Stimulated activated CD8-positive, alpha-beta memory T cell treated with anti-CD3 and anti-CD28 coated beads, Interleukin-15, amount 100 ng/mL, for 1 hour (primary cell): ENCODE measurements at regions not wholly inside any gene's neighbourhood (a gene's known extent, or its start where the extent isn't known, plus 50 kb on each side); places are given as distances from the start of the nearest gene placed in this dataset.

Source experiments
- DNase-seq: peaks from one replicate; pipeline ENCODE4 v3.0.0-alpha.2; 2020; ENCODE audit warnings: low read depth

DNA sequence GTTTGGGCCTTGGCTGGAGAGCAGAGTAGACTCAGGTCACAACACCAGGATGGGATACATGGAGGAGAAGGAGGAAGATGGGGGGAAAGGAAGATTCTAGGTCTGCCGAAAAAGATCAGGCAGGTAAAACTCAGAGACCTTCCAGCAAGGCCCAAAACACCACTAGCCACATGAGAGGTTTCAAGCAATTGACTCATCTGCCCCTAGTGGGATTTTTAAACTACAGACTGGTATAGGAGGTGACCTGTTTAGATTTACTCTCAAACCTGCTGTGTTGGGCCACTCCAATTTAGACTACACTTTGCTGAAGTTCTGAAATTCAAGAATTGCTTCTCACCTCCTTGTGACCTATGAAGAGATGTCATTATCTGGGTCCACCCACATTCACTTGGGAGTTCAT lies 236.9 kb upstream of the SASH1 start:
- no peak for DNase-seq

DNA sequence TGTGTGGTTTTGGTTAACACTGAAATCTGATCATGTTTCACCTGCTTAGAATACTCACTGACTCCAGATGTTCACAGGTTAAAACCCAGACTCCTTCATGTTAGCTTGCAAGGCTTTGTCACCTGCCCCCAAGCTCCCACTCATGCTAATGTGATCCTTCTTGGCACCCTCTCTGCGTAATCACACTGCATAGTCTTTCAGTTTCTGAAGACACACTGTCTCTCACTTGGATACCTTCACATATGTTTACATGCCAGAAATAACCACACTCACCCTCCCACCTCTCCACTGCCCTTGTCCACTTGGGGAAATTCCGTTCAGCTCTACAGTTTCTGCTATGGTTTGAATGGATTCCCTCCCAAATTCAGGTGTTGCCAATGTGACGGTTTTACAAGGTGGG lies 234.7 kb upstream of the SASH1 start:
- DNase-seq: no peak

- no peak for DNase-seq
Observed at GRCh38 chr6:148109732-148110131, 232.9 kb upstream of the SASH1 start.

DNA sequence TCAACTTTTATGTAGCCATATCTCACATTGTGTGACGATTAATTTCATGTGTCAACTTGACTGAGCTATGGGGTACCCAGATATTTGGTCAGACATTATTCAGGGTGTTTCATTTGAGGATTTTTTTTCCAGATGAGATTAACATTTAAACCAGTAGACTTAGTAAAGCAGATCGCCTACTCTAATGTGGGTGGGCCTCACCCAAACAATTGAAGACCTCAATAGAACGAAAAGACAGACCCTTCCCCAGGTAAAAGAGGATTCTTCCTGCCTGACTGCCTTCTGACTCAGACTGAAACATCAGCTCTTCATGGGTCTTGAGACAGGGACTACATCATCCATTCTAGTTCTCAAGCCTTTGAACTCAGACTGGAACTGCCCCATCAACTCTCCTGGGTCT lies 231.7 kb upstream of the SASH1 start:
- DNase-seq: no peak

DNA sequence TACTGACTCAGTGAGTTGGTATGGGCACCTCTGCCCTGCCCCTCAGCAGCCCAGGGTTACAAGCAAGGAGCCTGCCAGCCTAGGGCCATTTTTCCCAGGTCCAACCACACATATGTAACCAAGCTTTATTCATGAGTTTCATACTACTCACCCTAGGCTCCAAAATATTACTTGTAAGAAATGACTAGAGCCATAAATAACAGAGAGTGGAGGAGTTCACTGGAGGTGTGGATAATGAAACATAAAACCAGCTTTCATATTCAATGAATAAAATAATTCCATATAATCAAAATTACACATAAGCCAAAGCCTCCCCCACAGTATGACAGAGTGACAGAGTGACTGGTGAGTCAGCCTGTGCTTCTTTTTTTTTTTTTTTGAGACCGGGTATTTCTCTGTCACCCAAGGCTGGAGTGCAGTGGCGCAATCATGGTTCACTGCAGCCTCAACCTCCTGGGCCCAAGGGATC lies 229.8 kb upstream of the SASH1 start:
- DNase-seq: no peak

DNA sequence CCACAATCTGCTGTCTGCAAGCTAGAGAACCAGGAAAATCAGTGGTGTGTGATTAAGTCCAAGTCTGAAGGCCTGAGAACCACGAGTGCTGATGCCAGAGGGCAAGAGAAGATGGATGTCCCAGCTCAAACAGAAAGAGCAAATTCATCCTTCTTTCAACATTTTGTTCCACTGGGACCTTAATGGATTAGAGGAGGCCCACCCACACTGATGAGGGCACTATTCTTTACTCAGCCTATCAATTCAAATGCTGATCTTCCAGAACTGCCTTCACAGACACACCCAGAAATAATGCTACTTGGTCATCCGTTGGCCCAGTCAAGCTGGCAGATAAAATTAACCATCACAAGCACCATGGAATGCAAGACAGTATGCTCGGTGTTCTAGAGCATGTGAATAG lies 226.6 kb upstream of the SASH1 start:
- DNase-seq: no peak

- DNase-seq: no peak
Observed at GRCh38 chr6:148118244-148118643, 224.4 kb upstream of the SASH1 start.

DNA sequence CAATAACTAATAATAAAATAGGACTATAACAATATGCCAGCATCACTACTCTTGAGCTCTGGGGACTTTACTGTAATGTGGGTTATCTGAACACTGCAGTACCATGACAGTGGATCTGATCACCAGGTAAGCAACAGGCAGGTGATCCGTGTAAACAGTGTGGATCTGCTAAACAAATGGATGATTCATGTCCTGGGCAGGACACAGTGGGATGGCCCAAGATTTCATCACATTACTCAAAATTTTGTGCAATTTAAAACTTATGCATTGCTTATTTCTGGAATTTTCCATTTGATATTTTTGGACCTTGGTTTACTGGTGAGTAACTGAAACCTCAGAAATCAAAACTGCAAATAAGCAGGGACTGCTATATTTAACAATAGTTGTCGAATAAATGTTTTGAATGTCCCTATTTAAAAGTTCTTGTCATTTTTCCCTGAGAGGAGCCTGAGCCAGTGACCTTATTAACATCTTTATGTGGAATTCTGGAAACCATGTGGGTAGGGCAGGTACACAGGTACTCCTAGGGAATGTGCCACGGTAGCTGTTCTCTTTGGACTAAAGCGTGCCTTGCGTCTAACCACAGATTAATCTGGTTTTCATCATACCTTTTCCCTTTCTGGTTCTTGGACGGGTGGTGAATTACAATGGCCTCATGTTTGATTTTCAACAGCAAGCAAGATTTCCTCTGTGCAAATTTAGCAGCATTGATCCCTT lies 214.5 kb upstream of the SASH1 start:
- DNase-seq: no peak

DNA sequence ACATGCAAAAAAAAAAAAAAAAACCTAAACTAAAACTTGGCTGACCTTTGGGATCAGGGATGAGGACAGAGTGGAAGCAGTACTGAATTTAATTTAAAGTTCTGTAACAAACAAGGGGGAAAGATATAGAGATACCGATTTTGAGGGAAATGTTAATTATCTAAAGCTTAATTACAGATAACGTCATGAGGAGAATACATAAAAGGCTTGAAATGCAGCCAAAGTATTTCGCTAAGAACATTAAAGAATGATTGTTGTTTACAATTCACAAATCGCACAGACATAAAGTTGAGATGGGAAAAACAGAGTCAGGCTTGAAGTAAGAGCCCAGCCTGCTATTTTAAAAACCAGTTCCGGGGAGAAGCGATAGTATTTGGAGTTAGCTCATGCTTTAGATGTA lies 208.0 kb upstream of the SASH1 start:
- DNase-seq: no peak

- no peak for DNase-seq
Observed at GRCh38 chr6:148136586-148136985, 206.1 kb upstream of the SASH1 start.

GRCh38 chr6:148137652-148138051 lies 205.0 kb upstream of the SASH1 start:
- no peak for DNase-seq

- no peak for DNase-seq
Observed at GRCh38 chr6:148138573-148138972, 204.1 kb upstream of the SASH1 start.

DNA sequence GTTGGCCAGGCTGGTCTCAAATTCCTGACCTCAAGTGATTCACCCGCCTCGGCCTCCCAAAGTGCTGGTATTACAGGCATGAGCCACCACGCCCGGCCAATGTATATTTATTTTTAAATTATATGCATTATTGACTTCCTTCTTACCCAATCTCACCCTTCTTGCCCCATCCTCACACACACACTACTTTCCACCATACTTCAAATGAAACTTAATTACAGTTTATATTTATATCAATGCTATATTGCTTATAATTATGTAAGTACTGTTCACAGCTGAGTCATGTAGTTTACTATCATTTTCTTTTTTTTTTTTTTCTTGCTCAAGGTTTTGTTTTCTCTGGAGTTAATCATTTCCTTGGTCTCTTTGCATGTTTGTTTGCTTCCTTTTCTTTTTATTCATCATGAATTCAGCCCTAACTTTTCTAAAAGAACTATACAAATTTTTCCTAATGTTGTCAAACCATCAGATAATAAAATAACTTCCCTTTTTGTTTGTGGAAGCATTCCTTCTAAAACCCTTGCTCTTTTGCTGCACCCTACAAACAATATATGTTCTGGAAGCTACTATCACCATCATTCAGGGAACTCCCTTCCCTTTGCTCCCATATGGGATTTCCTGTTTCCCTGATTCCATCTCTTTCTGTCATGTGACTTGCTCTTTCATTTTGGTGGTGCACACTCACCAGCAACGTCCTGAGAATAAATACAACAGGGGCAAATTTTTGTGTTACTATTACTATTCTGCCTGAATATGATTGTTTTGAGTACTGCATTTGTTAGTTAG lies 201.7 kb upstream of the SASH1 start:
- DNase-seq: no peak

DNA sequence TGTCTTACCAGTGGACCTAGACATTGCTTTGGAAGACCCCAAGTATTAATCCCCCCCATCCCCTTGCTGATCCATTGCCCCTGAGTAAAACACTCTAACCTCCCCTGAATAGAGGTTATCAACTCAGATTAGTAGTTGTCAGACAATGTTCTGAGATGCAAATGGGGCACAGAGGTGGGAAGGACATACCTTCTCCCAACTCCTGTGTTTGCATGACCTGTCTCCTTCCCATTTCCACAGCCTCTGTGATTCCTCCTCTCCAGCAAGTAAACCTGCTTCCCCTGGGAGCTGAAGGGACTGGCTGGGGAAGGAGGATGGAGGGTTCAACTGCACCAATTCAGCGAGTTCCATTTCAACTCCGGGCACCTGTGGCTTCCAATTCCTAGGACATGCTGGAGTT lies 199.8 kb upstream of the SASH1 start:
- no peak for DNase-seq

GRCh38 chr6:148143771-148144170 lies 198.9 kb upstream of the SASH1 start:
- no peak for DNase-seq

- DNase-seq: peak; percentile 19
Observed at GRCh38 chr6:148144917-148145521, 197.6 kb upstream of the SASH1 start.

- DNase-seq: no peak
Observed at GRCh38 chr6:148146717-148147462, 195.7 kb upstream of the SASH1 start.

- DNase-seq: no peak
Observed at GRCh38 chr6:148147463-148147830, 195.2 kb upstream of the SASH1 start.

GRCh38 chr6:148151896-148152643 lies 190.6 kb upstream of the SASH1 start:
- DNase-seq: no peak

DNA sequence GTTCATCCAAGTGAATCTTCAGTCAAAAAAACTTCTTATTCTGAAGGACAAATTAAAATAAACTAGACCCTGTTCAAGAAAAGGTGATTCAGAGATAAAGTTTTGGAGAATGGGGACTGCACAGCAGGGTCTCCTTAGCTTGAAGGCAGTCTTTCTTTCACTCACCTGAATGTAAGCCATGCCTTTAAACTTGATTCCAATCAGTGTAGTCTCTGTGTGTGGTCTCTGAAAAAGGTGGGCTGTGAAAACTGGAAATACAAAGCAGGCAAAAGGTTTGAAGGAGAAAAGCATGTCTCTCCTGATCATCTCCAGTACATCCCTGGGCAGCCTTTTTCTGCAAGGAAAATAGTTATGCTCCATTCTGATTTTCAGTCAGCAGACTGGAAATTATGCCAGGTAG lies 188.0 kb upstream of the SASH1 start:
- DNase-seq: no peak

DNA sequence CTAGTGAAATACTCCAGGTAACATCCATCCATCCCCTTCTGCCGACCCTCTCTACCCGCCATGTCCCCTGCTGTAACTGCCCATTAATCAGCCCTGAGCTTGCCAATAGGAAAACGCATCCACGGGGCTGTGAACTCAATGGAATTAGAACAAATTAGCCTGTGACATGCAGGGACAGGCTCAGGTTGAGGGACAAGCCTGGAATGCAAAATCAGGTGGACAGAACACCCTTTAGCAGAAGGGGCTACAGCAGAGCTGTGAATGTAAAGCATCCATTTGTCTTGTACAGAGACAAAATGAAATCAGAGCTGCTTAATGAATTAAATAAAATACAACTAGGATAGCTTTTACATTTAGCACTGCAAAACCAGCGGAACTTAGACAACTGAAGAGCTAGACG lies 187.3 kb upstream of the SASH1 start:
- no peak for DNase-seq

- DNase-seq: no peak
Observed at GRCh38 chr6:148157841-148158240, 184.8 kb upstream of the SASH1 start.
